ENCODE measurements at regions not wholly inside any gene's neighbourhood (a gene's known extent, or its start where the extent isn't known, plus 50 kb on each side); places are given as distances from the start of the nearest gene placed in this dataset.

- Histone ChIP-seq H3K4me2 (no peak overlapping the region), H3K9me2 (replicated peaks; ENCODE audit: insufficient read depth) (no peaks in the 10 kb centered on the region), H4K20me1 (ENCODE audit: insufficient read depth, poor library complexity, severe bottlenecking) (no peaks in the 10 kb centered on the region), H3K27me3 (peaks cover 26% of the 10 kb centered on the region), H3K79me2 (no peaks in the 10 kb centered on the region), H3K4me3 (no peak overlapping the region), H3K4me1 (ENCODE audit: insufficient read depth) (no peaks in the 10 kb centered on the region), H3K36me3 (replicated peaks; ENCODE audit: insufficient read depth, low read depth) (no peaks in the 10 kb centered on the region), H3K27ac (no peak overlapping the region), H2AFZ (no peak overlapping the region), H3K9me3 (ENCODE audit: low read depth) (no peaks in the 10 kb centered on the region)
- DNase-seq (ENCODE audit: low spot score): no peak
- no peak for TF ChIP-seq EZH2 (IDR thresholded peaks at IDR 0.05; ENCODE audit: borderline replicate concordance)
- TF ChIP-seq, protein P1, sequence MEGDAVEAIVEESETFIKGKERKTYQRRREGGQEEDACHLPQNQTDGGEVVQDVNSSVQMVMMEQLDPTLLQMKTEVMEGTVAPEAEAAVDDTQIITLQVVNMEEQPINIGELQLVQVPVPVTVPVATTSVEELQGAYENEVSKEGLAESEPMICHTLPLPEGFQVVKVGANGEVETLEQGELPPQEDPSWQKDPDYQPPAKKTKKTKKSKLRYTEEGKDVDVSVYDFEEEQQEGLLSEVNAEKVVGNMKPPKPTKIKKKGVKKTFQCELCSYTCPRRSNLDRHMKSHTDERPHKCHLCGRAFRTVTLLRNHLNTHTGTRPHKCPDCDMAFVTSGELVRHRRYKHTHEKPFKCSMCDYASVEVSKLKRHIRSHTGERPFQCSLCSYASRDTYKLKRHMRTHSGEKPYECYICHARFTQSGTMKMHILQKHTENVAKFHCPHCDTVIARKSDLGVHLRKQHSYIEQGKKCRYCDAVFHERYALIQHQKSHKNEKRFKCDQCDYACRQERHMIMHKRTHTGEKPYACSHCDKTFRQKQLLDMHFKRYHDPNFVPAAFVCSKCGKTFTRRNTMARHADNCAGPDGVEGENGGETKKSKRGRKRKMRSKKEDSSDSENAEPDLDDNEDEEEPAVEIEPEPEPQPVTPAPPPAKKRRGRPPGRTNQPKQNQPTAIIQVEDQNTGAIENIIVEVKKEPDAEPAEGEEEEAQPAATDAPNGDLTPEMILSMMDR (IDR thresholded peaks at IDR 0.05; ENCODE audit: poor library complexity): no peak
- TF ChIP-seq EZH2phosphoT487 (IDR thresholded peaks at IDR 0.05; ENCODE audit: low read depth, severe bottlenecking, unreplicated experiment): no peak
- WGBS (ENCODE audit: low lambda C conversion rate, missing lambda C conversion rate): 96% methylated on average over 11 of the region's 11 CpGs
Measured at GRCh38 chr12:4822572-4822971, 87.1 kb upstream of the KCNA1 start.

- Histone ChIP-seq H4K20me1 (ENCODE audit: insufficient read depth, poor library complexity, severe bottlenecking) (no peaks in the 10 kb centered on the region), H3K9me2 (replicated peaks; ENCODE audit: insufficient read depth) (no peaks in the 10 kb centered on the region), H3K27me3 (peaks cover 29% of the 10 kb centered on the region), H3K27ac (no peak overlapping the region), H3K79me2 (no peaks in the 10 kb centered on the region), H3K4me1 (ENCODE audit: insufficient read depth) (no peaks in the 10 kb centered on the region), H3K4me2 (no peak overlapping the region), H3K36me3 (replicated peaks; ENCODE audit: insufficient read depth, low read depth) (no peaks in the 10 kb centered on the region), H2AFZ (no peak overlapping the region), H3K9me3 (ENCODE audit: low read depth) (no peaks in the 10 kb centered on the region), H3K4me3 (no peak overlapping the region)
- TF ChIP-seq, protein P1 (IDR thresholded peaks at IDR 0.05; ENCODE audit: poor library complexity): no peak
- TF ChIP-seq EZH2 (IDR thresholded peaks at IDR 0.05; ENCODE audit: borderline replicate concordance): no peak
- TF ChIP-seq EZH2phosphoT487 (IDR thresholded peaks at IDR 0.05; ENCODE audit: low read depth, severe bottlenecking, unreplicated experiment): no peak
- peak; percentile 18 for DNase-seq (ENCODE audit: low spot score)
- 79% methylated on average over 8 of the region's 8 CpGs for WGBS (ENCODE audit: low lambda C conversion rate, missing lambda C conversion rate)
Measured at GRCh38 chr12:4824380-4824779, 85.3 kb upstream of the KCNA1 start.

DNA sequence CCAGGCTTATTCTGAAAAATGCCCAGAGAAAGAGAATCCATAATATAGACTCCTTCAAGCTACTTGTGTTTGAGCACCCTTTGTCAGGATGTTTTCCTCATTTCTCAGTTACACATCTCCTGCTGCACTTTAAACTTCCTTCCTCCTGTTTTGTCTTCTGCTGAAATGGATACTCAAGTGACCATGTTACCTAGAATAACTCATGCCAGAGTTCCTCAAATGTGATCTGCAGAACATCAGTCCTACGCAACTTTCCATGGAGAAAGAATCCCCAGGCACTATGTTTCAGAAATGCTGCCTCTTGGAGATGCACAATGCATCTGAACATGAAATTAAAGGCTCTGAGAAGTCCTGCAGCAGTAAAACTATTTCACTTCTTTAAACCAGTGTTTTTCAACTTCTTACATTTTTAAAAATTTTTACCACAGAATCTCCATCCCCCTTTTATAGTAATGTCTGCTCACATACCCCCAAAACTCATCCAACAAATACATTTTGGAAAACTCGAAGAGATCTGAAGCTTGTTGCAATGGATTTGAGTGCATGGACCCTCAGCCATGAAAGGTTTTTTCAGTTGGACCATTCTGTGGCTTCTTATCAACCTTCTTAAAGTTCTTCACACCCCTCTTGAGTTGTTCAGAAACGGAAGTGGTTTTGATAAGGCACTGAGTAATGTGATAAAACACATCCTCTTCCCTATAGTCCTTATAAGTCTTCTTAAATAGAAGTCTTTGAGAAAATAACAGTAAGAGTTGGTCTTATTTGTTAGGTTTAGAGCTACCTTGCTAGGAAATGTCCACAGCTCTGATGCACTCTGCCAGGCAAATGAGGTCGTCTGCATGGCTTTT is 84.5 kb upstream of the KCNA1 start:
- no peak overlapping the region for H3K4me2 ChIP-seq
- no peak for TF ChIP-seq EZH2phosphoT487 (IDR thresholded peaks at IDR 0.05; ENCODE audit: low read depth, severe bottlenecking, unreplicated experiment)
- no peak for TF ChIP-seq EZH2 (IDR thresholded peaks at IDR 0.05; ENCODE audit: borderline replicate concordance)
- no peak overlapping the region for H2AFZ ChIP-seq
- H3K79me2 ChIP-seq: no peaks in the 10 kb centered on the region
- no peaks in the 10 kb centered on the region for H3K9me2 ChIP-seq (replicated peaks; ENCODE audit: insufficient read depth)
- no peaks in the 10 kb centered on the region for H4K20me1 ChIP-seq (ENCODE audit: insufficient read depth, poor library complexity, severe bottlenecking)
- no peaks in the 10 kb centered on the region for H3K4me1 ChIP-seq (ENCODE audit: insufficient read depth)
- peaks cover 29% of the 10 kb centered on the region for H3K27me3 ChIP-seq
- no peak overlapping the region for H3K4me3 ChIP-seq
- H3K9me3 ChIP-seq (ENCODE audit: low read depth): no peaks in the 10 kb centered on the region
- H3K27ac ChIP-seq: no peak overlapping the region
- WGBS (ENCODE audit: low lambda C conversion rate, missing lambda C conversion rate): 73% methylated on average over 4 of the region's 4 CpGs
- H3K36me3 ChIP-seq (replicated peaks; ENCODE audit: insufficient read depth, low read depth): no peaks in the 10 kb centered on the region
- DNase-seq (ENCODE audit: low spot score): no peak

DNA sequence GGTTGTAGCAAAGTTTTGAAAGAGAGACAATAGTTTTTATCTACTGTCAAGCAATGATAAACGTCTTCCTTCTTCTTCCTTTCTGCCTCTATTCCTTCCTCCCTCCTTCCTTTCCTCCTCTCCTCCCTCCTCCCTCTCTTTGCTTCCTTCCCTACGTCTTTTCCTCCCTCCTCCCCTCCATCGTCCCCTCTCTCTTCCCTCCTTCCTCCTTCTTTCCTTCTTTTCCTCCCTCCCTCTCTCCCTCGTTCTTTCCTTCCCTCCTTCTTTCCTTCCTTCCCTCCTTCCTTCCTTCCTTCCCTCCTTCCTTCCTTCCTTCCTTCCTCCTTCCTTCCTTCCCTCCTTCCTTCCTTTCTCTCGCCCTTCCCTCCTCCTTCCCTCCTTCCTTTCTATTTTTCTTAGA is 82.8 kb upstream of the KCNA1 start:
- H3K27ac ChIP-seq: no peak overlapping the region
- no peaks in the 10 kb centered on the region for H3K4me1 ChIP-seq (ENCODE audit: insufficient read depth)
- H3K4me2 ChIP-seq: no peak overlapping the region
- no peak for DNase-seq (ENCODE audit: low spot score)
- no peak overlapping the region for H2AFZ ChIP-seq
- WGBS (ENCODE audit: low lambda C conversion rate, missing lambda C conversion rate): 73% methylated on average over 3 of the region's 5 CpGs
- peaks cover 29% of the 10 kb centered on the region for H3K27me3 ChIP-seq
- no peaks in the 10 kb centered on the region for H3K36me3 ChIP-seq (replicated peaks; ENCODE audit: insufficient read depth, low read depth)
- TF ChIP-seq EZH2 (IDR thresholded peaks at IDR 0.05; ENCODE audit: borderline replicate concordance) (no peak), EZH2phosphoT487 (IDR thresholded peaks at IDR 0.05; ENCODE audit: low read depth, severe bottlenecking, unreplicated experiment) (no peak)
- TF ChIP-seq, protein P1 (IDR thresholded peaks at IDR 0.05; ENCODE audit: poor library complexity): no peak
- H4K20me1 ChIP-seq (ENCODE audit: insufficient read depth, poor library complexity, severe bottlenecking): no peaks in the 10 kb centered on the region
- H3K4me3 ChIP-seq: no peak overlapping the region
- no peaks in the 10 kb centered on the region for H3K79me2 ChIP-seq
- H3K9me2 ChIP-seq (replicated peaks; ENCODE audit: insufficient read depth): no peaks in the 10 kb centered on the region
- no peaks in the 10 kb centered on the region for H3K9me3 ChIP-seq (ENCODE audit: low read depth)
